ENCODE measurements at regions not wholly inside any gene's neighbourhood (a gene's known extent, or its start where the extent isn't known, plus 50 kb on each side); places are given as distances from the start of the nearest gene placed in this dataset.

DNA sequence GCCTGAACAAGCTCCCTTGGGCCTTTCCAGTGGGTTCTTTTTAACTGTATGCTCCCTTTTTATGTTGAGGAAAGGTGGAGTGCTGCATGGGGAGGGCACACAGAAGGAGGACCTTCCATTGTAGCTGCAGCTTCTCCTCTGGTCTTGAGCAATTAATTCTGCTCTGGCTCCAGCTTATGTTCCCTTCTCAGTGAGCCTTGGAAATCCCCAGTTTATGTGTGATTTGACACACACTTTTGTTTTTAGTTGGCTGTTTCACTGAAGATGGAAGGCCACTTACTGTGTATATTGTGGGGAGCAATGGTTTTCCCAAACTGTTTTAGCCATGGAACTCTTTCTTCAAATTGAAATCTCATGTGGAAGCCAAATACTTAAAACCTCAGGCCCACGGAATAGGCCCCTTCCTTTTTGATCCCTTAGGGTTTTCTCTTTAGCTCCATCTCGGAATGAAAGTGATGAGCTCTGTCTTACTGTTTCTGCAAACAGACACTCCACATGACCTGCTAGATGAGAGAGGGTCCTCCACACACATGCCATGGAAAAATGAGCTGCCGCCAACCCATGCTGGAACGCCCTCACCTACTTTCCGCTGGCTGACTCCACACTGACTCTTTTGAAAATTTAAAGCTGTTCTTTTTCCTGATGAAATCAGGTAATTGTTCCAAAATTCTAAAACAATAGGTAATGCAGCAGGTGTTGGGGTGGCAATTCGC, 280.9 kb upstream of the SIX2 start:
- DNase-seq (ENCODE audit: extremely low spot score, unreplicated experiment): no peak
- H3K27me3 Mint-ChIP-seq (ENCODE audit: unreplicated experiment): no peaks in the 10 kb centered on the region
- peaks cover 58% of the 10 kb centered on the region for H3K4me1 Mint-ChIP-seq (ENCODE audit: unreplicated experiment)
- H3K36me3 Mint-ChIP-seq (ENCODE audit: unreplicated experiment): no peaks in the 10 kb centered on the region
- no peak overlapping the region for H3K4me3 Mint-ChIP-seq (ENCODE audit: unreplicated experiment)
- H3K9me3 Mint-ChIP-seq (ENCODE audit: unreplicated experiment): no peaks in the 10 kb centered on the region
- H3K27ac Mint-ChIP-seq (ENCODE audit: unreplicated experiment): no peak overlapping the region
- TF ChIP-seq, protein P1, sequence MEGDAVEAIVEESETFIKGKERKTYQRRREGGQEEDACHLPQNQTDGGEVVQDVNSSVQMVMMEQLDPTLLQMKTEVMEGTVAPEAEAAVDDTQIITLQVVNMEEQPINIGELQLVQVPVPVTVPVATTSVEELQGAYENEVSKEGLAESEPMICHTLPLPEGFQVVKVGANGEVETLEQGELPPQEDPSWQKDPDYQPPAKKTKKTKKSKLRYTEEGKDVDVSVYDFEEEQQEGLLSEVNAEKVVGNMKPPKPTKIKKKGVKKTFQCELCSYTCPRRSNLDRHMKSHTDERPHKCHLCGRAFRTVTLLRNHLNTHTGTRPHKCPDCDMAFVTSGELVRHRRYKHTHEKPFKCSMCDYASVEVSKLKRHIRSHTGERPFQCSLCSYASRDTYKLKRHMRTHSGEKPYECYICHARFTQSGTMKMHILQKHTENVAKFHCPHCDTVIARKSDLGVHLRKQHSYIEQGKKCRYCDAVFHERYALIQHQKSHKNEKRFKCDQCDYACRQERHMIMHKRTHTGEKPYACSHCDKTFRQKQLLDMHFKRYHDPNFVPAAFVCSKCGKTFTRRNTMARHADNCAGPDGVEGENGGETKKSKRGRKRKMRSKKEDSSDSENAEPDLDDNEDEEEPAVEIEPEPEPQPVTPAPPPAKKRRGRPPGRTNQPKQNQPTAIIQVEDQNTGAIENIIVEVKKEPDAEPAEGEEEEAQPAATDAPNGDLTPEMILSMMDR (IDR thresholded peaks at IDR 0.05): no peak

DNA sequence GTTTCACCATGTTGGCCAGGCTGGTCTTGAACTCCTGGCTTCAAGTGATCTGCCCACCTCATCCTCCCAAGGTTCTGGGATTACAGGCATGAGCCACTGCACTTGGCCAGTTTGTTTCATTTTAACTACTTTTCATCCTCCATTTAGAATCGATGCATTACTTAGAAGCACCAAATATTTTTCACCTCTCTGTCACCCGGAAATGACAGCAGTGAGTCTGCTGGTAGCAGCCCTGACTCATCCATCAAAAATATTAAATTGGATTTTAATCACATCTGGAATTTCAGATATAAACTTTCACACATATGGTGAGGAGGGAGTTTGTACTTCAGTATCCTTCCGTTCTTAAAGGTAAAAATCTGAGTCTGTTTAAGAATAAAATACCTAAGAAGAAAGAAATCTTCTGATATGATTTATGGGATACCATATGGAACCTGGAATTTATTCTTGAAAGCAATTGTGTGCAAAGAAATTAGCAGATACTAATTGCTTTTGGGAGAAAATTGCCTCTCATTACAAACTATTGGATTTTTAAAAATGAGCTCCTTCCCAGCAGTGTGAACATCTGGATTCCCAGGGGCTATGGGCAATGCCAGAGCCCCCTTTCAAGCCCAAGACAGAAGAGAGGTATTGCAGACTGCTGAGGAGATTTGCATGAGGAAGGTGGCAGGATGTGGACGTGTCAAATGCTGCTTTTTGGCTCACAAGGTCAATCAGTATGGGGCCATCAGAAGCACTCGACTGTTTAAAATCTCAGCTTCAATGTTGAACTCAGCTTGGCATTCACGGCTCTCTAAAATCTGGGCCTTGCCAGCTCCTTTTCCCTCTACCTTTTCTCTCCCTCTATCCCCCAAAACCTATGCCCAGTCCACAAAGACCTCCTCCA, 279.5 kb upstream of the SIX2 start:
- H3K9me3 Mint-ChIP-seq (ENCODE audit: unreplicated experiment): no peaks in the 10 kb centered on the region
- peaks cover 62% of the 10 kb centered on the region for H3K4me1 Mint-ChIP-seq (ENCODE audit: unreplicated experiment)
- H3K36me3 Mint-ChIP-seq (ENCODE audit: unreplicated experiment): no peaks in the 10 kb centered on the region
- no peak overlapping the region for H3K4me3 Mint-ChIP-seq (ENCODE audit: unreplicated experiment)
- TF ChIP-seq, protein P1 (IDR thresholded peaks at IDR 0.05): no peak
- no peak for DNase-seq (ENCODE audit: extremely low spot score, unreplicated experiment)
- no peaks in the 10 kb centered on the region for H3K27me3 Mint-ChIP-seq (ENCODE audit: unreplicated experiment)
- peak overlapping the region; percentile 73 for H3K27ac Mint-ChIP-seq (ENCODE audit: unreplicated experiment)

DNA sequence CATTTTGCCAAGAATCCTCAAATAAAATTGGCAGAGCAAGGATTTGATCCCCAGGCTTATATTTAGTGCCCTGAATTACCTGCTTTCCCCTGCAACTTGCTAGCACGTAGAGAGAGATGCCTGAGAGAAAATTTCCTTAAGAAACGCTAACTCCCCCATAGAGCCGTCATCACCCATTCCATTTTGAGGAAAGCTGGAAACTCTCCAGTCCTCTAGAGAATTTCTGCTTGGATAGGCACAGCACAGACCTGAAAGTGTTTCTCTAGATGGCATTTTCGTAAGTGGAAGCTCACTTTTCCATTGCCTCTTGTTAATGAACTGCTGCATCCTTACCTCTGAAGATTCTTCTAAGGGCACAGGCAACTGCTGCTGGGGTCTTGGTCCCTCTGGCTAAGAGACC, 277.8 kb upstream of the SIX2 start:
- H3K9me3 Mint-ChIP-seq (ENCODE audit: unreplicated experiment): no peaks in the 10 kb centered on the region
- TF ChIP-seq, protein P1 (IDR thresholded peaks at IDR 0.05): no peak
- DNase-seq (ENCODE audit: extremely low spot score, unreplicated experiment): no peak
- peaks cover 68% of the 10 kb centered on the region for H3K4me1 Mint-ChIP-seq (ENCODE audit: unreplicated experiment)
- H3K27me3 Mint-ChIP-seq (ENCODE audit: unreplicated experiment): no peaks in the 10 kb centered on the region
- no peak overlapping the region for H3K27ac Mint-ChIP-seq (ENCODE audit: unreplicated experiment)
- H3K36me3 Mint-ChIP-seq (ENCODE audit: unreplicated experiment): no peaks in the 10 kb centered on the region
- H3K4me3 Mint-ChIP-seq (ENCODE audit: unreplicated experiment): no peak overlapping the region

DNA sequence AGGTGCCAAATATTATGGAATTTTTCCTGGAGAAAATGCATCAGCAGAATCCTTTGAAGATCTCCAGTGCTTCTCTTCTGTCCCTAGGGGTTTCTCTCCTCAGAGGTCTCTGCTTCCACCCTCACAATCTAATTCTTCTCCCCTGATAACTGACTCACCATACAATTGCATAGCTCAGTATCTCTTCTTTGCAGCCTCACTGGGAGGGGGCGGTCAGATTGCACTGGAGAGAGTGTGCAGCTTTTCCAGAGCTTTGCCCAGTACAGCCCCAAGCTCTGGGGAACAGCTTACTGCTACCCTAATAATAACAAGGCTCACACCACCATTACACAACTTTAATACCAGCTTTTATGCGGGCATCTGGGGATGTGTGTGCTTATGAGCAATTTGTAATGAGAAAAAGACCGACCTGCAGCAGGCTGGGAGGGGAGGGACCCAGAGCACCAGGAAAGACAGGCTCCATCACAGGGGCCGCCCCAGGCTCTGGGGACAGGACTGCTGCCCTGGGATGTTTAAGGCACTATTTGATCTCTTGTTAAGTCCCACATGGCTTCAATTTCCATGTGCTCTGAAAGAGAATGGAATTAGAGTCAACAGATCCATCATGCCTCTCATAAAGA, 276.6 kb upstream of the SIX2 start:
- Mint-ChIP-seq H3K27ac (ENCODE audit: unreplicated experiment) (no peak overlapping the region), H3K4me3 (ENCODE audit: unreplicated experiment) (no peak overlapping the region), H3K4me1 (ENCODE audit: unreplicated experiment) (peaks cover 59% of the 10 kb centered on the region), H3K36me3 (ENCODE audit: unreplicated experiment) (no peaks in the 10 kb centered on the region), H3K9me3 (ENCODE audit: unreplicated experiment) (no peaks in the 10 kb centered on the region), H3K27me3 (ENCODE audit: unreplicated experiment) (no peaks in the 10 kb centered on the region)
- no peak for DNase-seq (ENCODE audit: extremely low spot score, unreplicated experiment)
- TF ChIP-seq, protein P1 (IDR thresholded peaks at IDR 0.05): no peak

DNA sequence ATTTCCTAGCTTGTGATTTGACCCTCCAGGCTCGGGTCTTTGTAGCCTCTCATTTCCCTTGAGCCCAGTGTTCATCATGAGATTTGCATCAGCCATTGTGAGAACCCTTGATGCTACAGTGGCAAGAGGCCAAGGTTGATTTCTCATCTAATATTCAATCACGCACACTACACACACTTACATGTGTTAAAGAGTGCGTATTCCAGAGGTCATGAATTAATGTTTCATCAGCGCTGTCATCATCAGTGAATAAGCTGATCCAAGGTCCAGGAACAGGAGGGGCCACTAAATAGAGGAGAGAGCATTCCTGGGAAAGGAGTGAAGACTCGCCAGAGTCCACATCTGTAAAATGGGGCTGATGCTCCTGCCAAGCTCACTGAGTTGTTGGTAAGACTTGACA, 276.1 kb upstream of the SIX2 start:
- peak overlapping the region; percentile 70 for H3K27ac Mint-ChIP-seq (ENCODE audit: unreplicated experiment)
- DNase-seq (ENCODE audit: extremely low spot score, unreplicated experiment): no peak
- no peak overlapping the region for H3K4me3 Mint-ChIP-seq (ENCODE audit: unreplicated experiment)
- TF ChIP-seq, protein P1 (IDR thresholded peaks at IDR 0.05): no peak
- no peaks in the 10 kb centered on the region for H3K9me3 Mint-ChIP-seq (ENCODE audit: unreplicated experiment)
- H3K27me3 Mint-ChIP-seq (ENCODE audit: unreplicated experiment): no peaks in the 10 kb centered on the region
- H3K36me3 Mint-ChIP-seq (ENCODE audit: unreplicated experiment): no peaks in the 10 kb centered on the region
- peaks cover 56% of the 10 kb centered on the region for H3K4me1 Mint-ChIP-seq (ENCODE audit: unreplicated experiment)

Measured in osteocyte (in vitro differentiated cells).